Neural progenitor cell (in vitro differentiated cells): ENCODE measurements at regions not wholly inside any gene's neighbourhood (a gene's known extent, or its start where the extent isn't known, plus 50 kb on each side); places are given as distances from the start of the nearest gene placed in this dataset.

ENCODE experiments used
- EZH2 ChIP-seq: fragments of 200-600 bp; sonication (generic); IDR thresholded peaks from 2 replicates; pipeline ENCODE4 v1.6.1; 2017; ENCODE audit warnings: antibody characterized with exemption, mild to moderate bottlenecking, moderate library complexity
- EZH2phosphoT487 ChIP-seq: fragments of 200-600 bp; sonication (generic); IDR thresholded peaks from 2 replicates; pipeline ENCODE4 v1.6.1; 2017; ENCODE audit warnings: antibody characterized with exemption
- TF ChIP-seq, protein P1 (sequence below): fragments of 200-600 bp; sonication (generic); IDR thresholded peaks from 2 replicates; pipeline ENCODE4 v1.5.1; 2017; ENCODE audit warnings: antibody characterized with exemption, mild to moderate bottlenecking

DNA sequence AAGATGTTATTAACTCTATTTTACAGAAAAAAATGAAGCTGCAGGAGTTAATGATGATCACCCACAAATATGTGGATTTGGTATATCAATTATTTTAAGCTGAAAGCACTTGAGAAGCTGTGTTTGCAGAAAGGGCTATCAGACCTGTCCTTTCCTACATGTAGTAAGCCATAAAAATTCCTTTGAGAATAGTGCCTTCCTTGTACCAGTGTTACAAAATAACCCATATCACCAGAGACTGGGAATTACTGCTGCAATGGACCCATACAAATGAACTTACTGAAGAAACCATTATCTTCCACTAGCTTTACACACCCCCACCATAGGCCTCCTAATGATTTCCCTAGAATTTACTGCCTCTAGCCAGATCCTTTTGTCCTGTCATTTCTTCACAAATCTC, 99.2 kb upstream of the ZRANB2 start:
- no peak for TF ChIP-seq EZH2
- TF ChIP-seq, protein P1, sequence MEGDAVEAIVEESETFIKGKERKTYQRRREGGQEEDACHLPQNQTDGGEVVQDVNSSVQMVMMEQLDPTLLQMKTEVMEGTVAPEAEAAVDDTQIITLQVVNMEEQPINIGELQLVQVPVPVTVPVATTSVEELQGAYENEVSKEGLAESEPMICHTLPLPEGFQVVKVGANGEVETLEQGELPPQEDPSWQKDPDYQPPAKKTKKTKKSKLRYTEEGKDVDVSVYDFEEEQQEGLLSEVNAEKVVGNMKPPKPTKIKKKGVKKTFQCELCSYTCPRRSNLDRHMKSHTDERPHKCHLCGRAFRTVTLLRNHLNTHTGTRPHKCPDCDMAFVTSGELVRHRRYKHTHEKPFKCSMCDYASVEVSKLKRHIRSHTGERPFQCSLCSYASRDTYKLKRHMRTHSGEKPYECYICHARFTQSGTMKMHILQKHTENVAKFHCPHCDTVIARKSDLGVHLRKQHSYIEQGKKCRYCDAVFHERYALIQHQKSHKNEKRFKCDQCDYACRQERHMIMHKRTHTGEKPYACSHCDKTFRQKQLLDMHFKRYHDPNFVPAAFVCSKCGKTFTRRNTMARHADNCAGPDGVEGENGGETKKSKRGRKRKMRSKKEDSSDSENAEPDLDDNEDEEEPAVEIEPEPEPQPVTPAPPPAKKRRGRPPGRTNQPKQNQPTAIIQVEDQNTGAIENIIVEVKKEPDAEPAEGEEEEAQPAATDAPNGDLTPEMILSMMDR: no peak
- no peak for TF ChIP-seq EZH2phosphoT487
